HT1080 (cell line): ENCODE measurements at regions not wholly inside any gene's neighbourhood (a gene's known extent, or its start where the extent isn't known, plus 50 kb on each side); places are given as distances from the start of the nearest gene placed in this dataset.

Experiments
- DNase-seq: peaks from one replicate; pipeline ENCODE4 v3.0.0-alpha.2; 2015; ENCODE audit warnings: low read depth

GRCh38 chr19:30318936-30319335 is 53.2 kb upstream of the ZNF536 start:
- no peak for DNase-seq

GRCh38 chr19:30319411-30319810 is 52.8 kb upstream of the ZNF536 start:
- no peak for DNase-seq

- no peak for DNase-seq
Observed at GRCh38 chr19:30319876-30320275, 52.3 kb upstream of the ZNF536 start.

- no peak for DNase-seq
Observed at GRCh38 chr19:30320466-30320865, 51.7 kb upstream of the ZNF536 start.

- DNase-seq: no peak
Observed at GRCh38 chr19:30320916-30321315, 51.3 kb upstream of the ZNF536 start.
